NT2/D1 (cell line): ENCODE measurements at regions not wholly inside any gene's neighbourhood (a gene's known extent, or its start where the extent isn't known, plus 50 kb on each side); places are given as distances from the start of the nearest gene placed in this dataset.

Source experiments
- YY1 ChIP-seq: IDR thresholded peaks from 2 replicates; pipeline ENCODE4 v1.6.1; 2011; ENCODE audit not compliant: insufficient read length, insufficient read depth
- ZNF274 ChIP-seq: IDR thresholded peaks from 2 replicates; pipeline ENCODE4 v1.6.1; 2011; ENCODE audit warnings: mild to moderate bottlenecking, low read depth, low read length

- no peak for TF ChIP-seq ZNF274
- no peak for TF ChIP-seq YY1
These were observed 81.8 kb upstream of the HPCAL1 start for GRCh38 chr2:10220902-10221391.
